Gastroesophageal sphincter (tissue), 3 donors: ENCODE measurements at regions not wholly inside any gene's neighbourhood (a gene's known extent, or its start where the extent isn't known, plus 50 kb on each side); places are given as distances from the start of the nearest gene placed in this dataset.

Source experiments
- CTCF ChIP-seq, 4 experiments: fragments of 200-600 bp in 2 of 4; fragments of 450-650 bp in 2 of 4; sonication (generic) in 1 of 4; IDR thresholded peaks; one replicate each; pipeline ENCODE4 v1.5.1; 2017 to 2019; ENCODE audit warnings: antibody characterized with exemption in 4 of 4, mild to moderate bottlenecking in 2 of 4, moderate library complexity in 2 of 4
- EP300 ChIP-seq: sonication (generic); formaldehyde crosslinking; IDR thresholded peaks from one replicate; pipeline ENCODE4 v1.6.1; 2017; ENCODE audit warnings: antibody characterized with exemption, mild to moderate bottlenecking
- POLR2A ChIP-seq, 2 donors: fragments of 450-650 bp; IDR thresholded peaks; one replicate each; pipeline ENCODE4 v1.6.1; 2017; ENCODE audit warnings: antibody characterized with exemption in 2 of 2, mild to moderate bottlenecking in 2 of 2, moderate library complexity in 1 of 2
- POLR2AphosphoS5 ChIP-seq: sonication (generic); formaldehyde crosslinking; IDR thresholded peaks from one replicate; pipeline ENCODE4 v1.6.1; 2017; ENCODE audit warnings: antibody characterized with exemption

GRCh38 chr13:47332149-47332548 lies 435.3 kb upstream of the HTR2A start:
- TF ChIP-seq CTCF (IDR thresholded peaks at IDR 0.05) = no peak
- no peak for TF ChIP-seq POLR2AphosphoS5
- no peak for TF ChIP-seq EP300
- TF ChIP-seq POLR2A (IDR thresholded peaks at IDR 0.05) = no peak
